ENCODE measurements at regions not wholly inside any gene's neighbourhood (a gene's known extent, or its start where the extent isn't known, plus 50 kb on each side); places are given as distances from the start of the nearest gene placed in this dataset.
"Not testable (repeated sequence)": the region's sequence is repeated elsewhere in the genome, so short reads cannot be mapped to it uniquely, and the experiment has no call there.

- no peak for DNase-seq
These were observed 480.6 kb downstream of the TMEM114 start for GRCh38 chr16:8109510-8110369.

- DNase-seq = no peak
These were observed 481.3 kb downstream of the TMEM114 start for GRCh38 chr16:8108991-8109509.

GRCh38 chr16:8107296-8107695, 483.0 kb downstream of the TMEM114 start:
- DNase-seq = no peak

- DNase-seq = no peak
These were observed 486.5 kb downstream of the TMEM114 start for GRCh38 chr16:8103649-8104289.

DNA sequence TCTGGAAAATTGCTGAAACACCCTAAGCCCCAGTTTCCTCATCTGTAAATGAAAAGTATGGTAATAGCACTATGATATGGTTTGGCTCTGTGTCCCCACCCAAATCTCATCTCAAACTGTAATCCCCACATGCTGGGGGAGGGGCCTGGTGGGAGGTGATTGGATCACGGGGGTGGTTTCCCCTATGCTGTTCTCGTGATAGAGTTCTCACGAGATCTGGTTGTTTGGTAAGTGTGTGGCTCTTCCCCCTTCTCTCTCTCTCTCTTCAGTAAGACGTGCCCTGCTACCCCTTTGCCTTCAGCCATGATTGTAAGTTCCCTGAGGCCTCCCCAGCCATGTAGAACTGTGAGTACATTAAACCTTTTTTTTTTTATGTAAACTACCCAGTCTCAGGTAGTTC, 490.7 kb downstream of the TMEM114 start:
- no peak for DNase-seq

- DNase-seq = no peak
These were observed 491.3 kb downstream of the TMEM114 start for GRCh38 chr16:8098947-8099512.

DNA sequence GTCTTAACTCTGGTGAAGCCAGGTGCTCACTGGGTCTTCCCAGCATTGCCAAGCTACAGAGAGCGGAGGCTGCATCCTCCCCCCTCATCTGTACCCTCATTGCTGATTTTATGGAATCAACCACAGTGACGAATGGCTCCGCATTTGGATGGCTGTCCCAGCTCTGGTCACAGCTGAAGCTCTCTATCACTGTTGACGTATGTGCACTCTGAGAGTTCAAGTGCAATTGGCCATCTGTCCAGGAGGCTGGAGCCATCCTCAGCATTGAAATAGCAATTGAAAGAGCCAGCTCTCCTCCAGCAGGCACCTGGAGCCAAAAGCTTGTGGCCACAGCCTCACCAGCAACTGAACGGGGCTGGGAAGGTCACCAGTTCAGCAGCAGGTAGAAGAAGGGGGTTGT, 494.1 kb downstream of the TMEM114 start:
- DNase-seq = no peak

DNA sequence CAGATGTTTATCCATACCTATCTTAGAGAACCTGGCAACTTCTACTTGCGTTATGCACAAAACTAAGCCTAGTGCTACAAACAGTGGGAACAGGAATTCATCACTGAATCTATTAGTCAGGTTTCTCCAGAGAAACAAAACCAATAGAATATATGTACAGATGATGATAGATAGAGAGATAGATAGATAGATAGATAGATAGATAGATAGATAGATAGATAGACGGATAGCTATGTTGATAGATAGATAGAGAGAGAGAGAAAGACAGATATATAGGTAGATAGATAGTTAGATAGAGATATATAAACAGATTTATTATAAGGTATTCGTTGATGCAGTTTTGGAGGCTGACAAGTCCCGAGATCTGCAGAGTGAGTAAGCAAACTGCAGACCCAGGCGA, 495.6 kb downstream of the TMEM114 start:
- no peak for DNase-seq

GRCh38 chr16:8088820-8089338, 501.4 kb downstream of the TMEM114 start:
- no peak for DNase-seq

DNA sequence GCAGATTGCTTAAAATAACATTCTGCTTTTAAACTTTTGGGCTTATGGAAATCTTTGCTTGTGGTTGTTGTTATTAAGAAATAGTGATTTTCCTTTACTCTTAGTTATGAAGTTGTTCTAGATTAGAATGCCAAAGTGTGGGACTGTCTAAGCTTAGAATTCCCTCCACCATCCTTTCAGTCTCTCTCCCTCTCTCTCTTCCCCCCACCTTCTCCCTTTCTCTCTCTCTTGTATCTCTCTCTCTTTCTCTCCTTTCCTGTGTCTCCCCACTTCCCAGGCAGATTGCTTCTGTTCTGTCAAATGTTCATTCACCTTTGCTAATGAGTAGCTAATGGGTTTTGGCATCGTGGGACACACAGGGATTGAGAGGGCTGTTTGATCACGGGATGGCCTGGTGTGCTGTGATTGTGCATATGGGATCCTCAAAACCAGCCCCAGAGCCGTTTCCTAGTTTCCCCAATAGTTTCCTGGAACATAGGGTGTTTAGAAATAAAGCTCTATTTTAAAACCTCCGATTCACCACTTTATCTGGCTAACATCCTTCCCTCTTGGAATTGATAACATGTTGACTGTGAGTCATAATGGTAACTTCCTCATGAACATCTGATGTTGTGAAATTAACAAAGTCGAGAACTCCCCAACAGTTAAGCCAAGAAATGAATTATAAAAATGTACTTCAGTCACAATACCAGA, 502.6 kb downstream of the TMEM114 start:
- DNase-seq = no peak

DNA sequence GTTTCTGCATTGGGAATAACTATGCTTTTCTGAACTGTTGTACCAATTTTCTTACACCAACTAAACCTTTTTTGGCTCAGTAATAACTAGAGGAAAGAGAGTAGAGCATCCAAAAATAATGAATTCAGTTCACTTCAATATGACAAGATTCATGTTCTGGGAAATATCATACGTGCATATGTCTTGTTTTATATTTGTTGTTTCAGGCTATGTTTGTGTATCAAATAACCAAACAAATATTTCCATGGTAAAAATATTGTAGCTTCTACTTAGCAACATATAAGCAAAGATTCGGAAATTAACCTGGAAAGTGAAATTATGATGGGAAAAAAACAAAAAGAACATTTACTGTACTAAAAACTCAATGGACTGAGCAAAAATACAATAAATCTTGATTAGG, 503.2 kb downstream of the TMEM114 start:
- no peak for DNase-seq

DNA sequence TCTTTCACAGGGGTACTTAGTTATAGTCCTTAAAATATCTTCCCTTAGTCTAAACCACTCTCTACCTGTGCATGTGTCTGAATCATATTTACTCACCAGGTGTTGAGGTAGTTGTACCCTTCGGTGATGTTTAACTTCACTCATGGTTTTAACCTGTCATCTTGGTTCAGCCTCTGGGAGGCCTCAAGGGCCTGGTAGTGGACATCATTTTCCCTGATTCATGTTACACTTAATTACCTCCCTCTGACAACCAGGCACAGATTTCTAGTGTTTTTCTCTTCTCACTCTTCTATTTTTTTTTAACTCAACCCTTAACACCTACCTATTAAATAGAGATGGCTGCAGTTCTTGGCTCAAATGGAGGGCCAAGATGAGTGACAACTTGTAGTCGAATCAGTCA, 505.4 kb downstream of the TMEM114 start:
- no peak for DNase-seq

DNA sequence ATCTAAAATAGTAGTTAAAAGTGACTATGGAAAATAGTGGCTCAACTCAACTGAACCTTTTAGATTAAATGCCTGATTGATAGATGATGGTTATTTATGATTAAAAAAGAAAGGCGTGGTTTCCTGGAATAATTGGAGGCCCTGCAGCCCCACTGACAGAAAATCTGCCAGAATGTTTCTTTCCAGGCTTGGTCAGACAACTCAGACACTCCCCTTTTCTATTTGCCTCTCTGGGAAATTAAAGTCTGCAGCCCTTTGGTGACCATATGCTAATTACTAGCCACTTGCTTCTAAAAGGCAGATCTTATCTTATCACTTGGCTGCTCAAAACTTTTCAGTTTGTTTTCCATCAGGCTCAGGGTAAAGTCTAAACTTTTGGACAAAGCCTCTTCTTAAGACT, 506.0 kb downstream of the TMEM114 start:
- DNase-seq = no peak

DNA sequence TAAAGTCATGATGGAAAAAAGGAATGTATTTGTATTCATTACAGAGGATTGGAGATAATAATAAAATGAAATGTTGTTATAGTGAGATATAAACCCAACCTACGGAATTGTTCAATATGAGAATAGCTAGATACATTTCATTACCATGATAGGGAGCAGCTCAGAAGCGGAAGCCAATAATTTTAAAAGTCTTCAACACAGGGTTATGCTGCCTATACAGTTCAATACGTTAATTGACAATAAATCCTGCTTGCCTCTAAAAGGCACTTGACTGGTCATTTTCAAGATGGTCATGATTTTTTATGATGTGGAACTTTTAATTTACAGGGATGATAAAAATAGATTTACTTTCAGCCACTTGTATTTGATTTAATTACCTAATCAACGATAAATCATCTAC, 506.8 kb downstream of the TMEM114 start:
- DNase-seq = no peak

DNA sequence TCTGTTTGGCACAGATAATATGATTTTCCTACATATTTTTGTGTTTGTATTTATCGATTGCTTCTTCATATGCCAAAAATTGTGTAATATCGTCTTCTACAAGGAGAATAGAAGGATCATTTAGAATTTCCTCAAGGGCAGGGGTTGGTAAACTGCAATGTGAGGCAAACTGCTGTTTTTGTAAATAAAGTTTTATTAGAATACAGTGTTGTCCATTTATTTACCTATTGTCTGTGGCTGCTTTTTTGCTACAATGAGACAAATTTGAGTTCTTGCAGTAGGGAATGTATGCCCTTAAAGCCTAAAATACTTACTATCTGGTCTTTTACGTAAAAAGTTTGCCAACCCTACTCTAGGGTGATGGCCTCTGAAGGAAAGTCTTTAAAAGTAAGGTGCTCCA, 509.5 kb downstream of the TMEM114 start:
- DNase-seq = no peak

- DNase-seq = no peak
These were observed 515.0 kb downstream of the TMEM114 start for GRCh38 chr16:8075271-8075670.

DNA sequence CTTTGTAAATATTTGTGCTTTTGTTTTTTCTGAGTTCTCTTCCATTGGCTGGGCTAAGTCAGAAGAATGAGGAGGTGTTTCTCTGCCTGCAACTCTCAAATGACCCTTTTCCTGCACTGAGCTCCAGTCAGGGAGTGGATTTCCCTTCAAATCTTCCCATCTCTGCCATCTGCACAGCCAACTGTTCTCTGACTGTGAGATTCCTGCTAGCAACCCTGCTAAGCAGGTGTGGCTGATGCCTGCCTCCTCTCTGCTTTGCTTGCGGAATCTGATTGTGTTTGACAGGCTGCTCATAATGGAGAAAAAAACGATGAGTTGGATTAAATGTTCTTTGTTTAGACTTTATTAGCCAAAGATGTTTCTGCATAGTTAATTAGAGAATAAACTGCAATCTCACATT, 519.8 kb downstream of the TMEM114 start:
- DNase-seq = no peak

GRCh38 chr16:8068225-8068624, 522.1 kb downstream of the TMEM114 start:
- not testable (repeated sequence) for DNase-seq

DNA sequence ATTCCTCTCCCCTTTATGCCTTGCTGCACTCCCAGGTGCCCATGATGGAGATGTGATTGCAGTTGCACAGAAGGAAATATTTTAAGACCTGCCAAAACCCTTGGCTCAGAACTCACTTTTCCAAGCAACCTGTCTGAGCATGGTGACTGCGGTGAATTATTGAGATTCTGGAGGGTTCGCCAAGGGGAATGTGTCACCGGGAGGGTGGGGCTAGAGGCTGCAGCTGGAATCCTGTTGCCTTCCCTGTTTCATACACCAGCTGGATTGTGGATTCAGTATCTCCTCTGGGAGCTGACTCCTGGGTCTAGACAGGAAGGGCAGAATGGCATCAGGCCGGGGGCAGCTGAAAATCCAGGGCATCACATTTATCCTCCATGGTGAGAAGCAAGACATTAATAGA, 527.2 kb downstream of the TMEM114 start:
- no peak for DNase-seq

DNA sequence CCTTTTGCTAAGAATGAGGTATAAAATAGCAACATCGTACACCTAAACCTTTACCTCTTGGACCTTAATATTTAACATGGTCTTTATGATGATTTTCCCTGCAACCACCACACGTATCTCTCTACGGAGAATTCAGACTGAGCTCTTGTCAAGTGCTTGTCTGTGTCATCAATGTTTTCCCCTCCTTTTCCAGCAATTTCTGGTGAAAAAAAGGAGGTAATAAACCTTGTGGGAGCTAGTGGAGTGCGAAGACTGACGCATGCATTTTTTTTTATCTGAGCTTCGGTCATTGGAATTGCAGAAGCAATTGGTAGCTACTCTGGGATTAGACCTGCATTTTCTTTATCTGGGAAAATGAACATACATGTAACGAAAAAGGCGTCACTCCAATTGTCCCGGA, 527.6 kb downstream of the TMEM114 start:
- no peak for DNase-seq

GRCh38 chr16:8055761-8056160, 534.5 kb downstream of the TMEM114 start:
- DNase-seq = no peak

DNA sequence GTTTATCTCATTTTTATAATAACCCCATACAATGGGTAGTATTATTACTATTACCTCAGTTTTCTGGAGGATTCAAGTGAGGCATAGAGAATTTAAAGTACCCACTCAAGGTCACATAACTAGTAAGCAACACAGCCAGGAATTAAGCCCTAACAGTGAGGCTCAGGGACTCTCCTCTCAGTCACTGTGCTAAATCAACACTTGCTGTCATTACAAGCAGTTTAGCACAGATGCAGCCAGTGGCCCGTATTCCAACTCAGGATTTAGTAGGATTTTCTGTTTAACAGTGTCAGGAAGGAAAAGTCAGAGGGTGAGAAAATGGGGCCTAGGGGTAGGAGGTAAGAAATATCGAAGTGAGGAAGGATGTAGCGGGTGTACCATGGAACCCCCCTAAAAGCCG, 536.9 kb downstream of the TMEM114 start:
- no peak for DNase-seq

DNA sequence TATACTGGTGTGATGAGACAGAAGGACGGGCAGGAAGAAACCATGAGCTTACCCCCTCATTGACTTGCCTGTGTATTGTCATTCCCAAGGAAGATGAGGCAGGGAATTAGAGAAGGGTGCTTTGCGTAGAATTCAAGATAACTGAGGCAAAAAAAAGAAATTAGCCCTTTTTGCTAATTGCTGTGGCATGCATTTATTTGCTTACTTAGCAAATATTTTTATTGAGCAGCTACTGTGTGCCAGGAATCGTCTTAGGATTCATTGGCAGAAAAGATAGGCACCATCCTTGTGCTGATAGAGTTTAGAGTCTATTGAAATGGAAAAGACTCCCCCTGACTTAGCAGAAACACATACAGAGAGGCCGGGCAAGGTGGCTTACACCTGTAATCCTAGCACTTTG, 541.9 kb downstream of the TMEM114 start:
- no peak for DNase-seq

Measured in bone marrow (tissue), 2 donors.